ENCODE measurements at regions not wholly inside any gene's neighbourhood (a gene's known extent, or its start where the extent isn't known, plus 50 kb on each side); places are given as distances from the start of the nearest gene placed in this dataset.

GRCh38 chr18:10258836-10259474 is 195.5 kb upstream of the APCDD1 start:
- TF ChIP-seq, protein P1, sequence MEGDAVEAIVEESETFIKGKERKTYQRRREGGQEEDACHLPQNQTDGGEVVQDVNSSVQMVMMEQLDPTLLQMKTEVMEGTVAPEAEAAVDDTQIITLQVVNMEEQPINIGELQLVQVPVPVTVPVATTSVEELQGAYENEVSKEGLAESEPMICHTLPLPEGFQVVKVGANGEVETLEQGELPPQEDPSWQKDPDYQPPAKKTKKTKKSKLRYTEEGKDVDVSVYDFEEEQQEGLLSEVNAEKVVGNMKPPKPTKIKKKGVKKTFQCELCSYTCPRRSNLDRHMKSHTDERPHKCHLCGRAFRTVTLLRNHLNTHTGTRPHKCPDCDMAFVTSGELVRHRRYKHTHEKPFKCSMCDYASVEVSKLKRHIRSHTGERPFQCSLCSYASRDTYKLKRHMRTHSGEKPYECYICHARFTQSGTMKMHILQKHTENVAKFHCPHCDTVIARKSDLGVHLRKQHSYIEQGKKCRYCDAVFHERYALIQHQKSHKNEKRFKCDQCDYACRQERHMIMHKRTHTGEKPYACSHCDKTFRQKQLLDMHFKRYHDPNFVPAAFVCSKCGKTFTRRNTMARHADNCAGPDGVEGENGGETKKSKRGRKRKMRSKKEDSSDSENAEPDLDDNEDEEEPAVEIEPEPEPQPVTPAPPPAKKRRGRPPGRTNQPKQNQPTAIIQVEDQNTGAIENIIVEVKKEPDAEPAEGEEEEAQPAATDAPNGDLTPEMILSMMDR (IDR thresholded peaks at IDR 0.05; ENCODE audit: borderline replicate concordance, insufficient read depth, low read depth, low read length): no peak
- H3K4me3 ChIP-seq (ENCODE audit: low read depth, low read length): no peak overlapping the region

DNA sequence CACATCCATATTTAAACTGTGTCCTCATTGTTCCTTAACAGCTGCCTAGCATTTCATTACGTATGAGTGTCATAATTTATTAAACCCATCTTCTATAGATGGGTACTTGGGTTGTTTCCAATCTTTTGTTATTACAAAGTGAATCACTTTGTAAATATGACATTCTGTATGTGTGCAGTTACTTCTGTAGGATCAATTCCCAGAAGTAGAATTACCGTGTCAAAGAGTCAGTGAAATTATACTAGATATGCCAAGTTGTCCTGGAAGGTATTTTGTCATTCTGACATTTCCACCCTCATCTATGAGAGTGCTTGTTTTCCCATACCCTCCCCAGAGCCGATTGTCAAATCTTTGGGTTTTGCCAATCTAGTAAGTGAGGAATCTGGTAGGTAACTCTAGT is 194.5 kb upstream of the APCDD1 start:
- no peak overlapping the region for H3K4me3 ChIP-seq (ENCODE audit: low read depth, low read length)
- TF ChIP-seq, protein P1 (IDR thresholded peaks at IDR 0.05; ENCODE audit: borderline replicate concordance, insufficient read depth, low read depth, low read length): no peak

DNA sequence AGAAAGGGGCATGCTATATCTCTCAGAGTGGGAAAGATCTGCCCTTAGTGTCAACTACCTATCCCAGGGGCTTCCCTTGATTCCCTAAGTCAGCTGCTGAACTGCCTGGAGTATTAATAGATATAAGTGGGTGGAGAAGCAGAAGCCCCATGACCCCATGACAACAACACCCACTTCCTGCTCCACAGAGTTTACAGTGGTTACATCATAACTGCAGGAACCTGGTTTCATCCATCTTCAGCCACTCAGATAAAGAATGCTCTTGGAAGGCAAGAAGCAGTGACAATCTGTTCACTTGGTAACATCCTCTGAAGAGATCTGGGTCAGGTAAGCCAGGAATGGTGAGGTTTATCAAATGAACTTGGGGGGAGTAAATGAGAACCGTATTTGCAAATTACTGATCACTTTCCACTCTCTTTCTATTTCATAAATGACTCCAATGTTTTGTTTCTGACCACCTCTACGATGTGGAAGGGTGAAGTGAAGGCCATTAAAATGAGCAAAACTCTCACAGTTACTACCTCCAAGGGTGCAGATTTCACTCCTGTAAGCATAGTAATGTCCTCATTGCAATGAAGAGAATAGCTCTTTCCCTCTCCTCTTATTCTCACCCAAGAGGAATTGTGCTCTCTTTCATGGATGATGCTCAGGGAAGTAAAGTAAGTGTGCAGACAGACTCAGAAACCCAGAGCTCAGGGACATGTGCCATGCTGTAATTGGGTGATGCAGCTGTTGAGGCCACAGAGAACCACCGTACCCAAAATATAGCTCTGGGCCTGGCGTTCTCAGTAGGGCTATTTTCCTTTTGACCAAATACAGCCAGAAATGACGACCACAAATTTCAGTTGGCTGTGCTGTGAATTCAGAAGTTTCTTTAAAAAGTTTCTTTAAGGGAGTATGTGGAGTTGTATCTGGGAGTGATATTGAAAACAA is 192.8 kb upstream of the APCDD1 start:
- no peak overlapping the region for H3K4me3 ChIP-seq (ENCODE audit: low read depth, low read length)
- TF ChIP-seq, protein P1 (IDR thresholded peaks at IDR 0.05; ENCODE audit: borderline replicate concordance, insufficient read depth, low read depth, low read length): no peak

- TF ChIP-seq, protein P1 (IDR thresholded peaks at IDR 0.05; ENCODE audit: borderline replicate concordance, insufficient read depth, low read depth, low read length): no peak
Measured at GRCh38 chr18:10262566-10262965, 191.9 kb upstream of the APCDD1 start.

DNA sequence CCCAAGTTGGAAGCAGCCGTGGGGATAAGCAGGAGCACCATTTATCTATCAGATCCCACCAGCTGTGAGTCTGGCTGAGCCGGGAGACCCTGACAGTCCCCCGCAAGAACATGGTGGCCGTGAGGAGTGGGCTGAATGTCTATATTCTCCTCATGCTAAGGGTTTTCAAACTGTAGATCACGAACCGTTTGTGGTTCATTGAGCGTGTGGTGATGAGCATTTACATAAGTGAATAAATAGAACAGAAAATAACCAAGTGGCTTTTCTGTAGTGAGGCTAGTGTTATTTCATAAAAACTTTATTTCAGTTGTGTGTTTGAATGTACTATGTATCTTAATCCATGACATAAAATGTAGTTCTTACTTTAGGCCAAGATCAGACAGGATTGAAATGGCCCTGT is 190.2 kb upstream of the APCDD1 start:
- TF ChIP-seq, protein P1 (IDR thresholded peaks at IDR 0.05; ENCODE audit: borderline replicate concordance, insufficient read depth, low read depth, low read length): no peak
- no peak overlapping the region for H3K4me3 ChIP-seq (ENCODE audit: low read depth, low read length)

More at GRCh38 chr18:10262566-10262965, 191.9 kb upstream of the APCDD1 start:
- H3K4me3 ChIP-seq (ENCODE audit: low read depth, low read length): no peak overlapping the region

DNA sequence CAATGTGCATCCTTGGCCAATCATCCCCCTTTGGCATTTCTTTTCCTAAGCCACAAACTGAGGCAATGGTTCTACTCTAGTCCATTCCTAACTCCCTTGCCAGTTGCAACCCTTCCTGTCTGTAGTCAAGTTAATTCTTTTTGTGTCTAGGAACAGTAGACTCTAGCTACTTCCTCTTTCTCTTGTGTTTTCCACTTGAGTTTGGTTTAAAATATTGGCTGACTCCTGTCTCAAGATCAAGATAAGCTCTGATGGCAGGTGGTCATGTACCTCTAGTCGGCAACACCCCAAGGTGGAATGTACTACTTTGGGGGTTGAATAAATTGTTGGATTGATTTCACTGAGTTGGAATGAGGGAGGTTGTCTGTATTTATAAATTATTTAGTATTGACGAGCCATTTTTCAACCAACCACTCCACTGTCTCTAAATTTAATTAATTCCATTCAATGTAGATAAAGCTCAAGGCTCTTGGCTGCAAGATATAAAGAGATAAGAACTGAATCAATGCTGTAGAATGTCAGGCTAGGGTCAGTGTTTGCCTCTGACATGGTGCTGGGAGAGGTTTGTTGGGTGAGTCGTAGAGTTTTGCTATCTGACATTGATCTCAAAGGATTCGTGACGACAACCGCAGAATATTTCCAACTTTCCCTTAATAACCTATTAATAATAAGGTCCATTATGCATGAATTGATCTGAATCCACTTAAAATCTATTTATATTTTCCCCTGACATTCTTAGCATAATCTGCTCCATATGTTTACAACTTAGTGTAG is 188.7 kb upstream of the APCDD1 start:
- TF ChIP-seq, protein P1 (IDR thresholded peaks at IDR 0.05; ENCODE audit: borderline replicate concordance, insufficient read depth, low read depth, low read length): no peak
- no peak overlapping the region for H3K4me3 ChIP-seq (ENCODE audit: low read depth, low read length)
